Spleen (tissue), 11 donors: ENCODE measurements at regions not wholly inside any gene's neighbourhood (a gene's known extent, or its start where the extent isn't known, plus 50 kb on each side); places are given as distances from the start of the nearest gene placed in this dataset.
"Not testable (repeated sequence)": the region's sequence is repeated elsewhere in the genome, so short reads cannot be mapped to it uniquely, and the experiment has no call there.

Source experiments
- DNase-seq: peaks from one replicate; pipeline ENCODE4 v3.0.0-alpha.2; 2020
- H3K27ac ChIP-seq, 8 donors: fragments of 200-600 bp; sonication (generic) in 7 of 8; 1 replicate in 4 of 8; 2 replicates in 4 of 8; pipeline versions ENCODE4 v1.5.0 to v1.8.0; 2016 to 2021; ENCODE audit warnings: inconsistent platforms in 4 of 8, mild to moderate bottlenecking in 4 of 8, moderate library complexity in 1 of 8
- H3K27me3 ChIP-seq, 7 donors: fragments of 200-600 bp; sonication (generic) in 6 of 7; replicated peaks in 1 of 7; 1 replicate in 4 of 7; 2 replicates in 3 of 7; pipeline versions ENCODE4 v1.5.0 to v1.8.0; 2016 to 2021; ENCODE audit warnings: inconsistent platforms in 3 of 7, mild to moderate bottlenecking in 1 of 7
- H3K36me3 ChIP-seq, 6 donors: fragments of 200-600 bp; sonication (generic) in 5 of 6; 1 replicate in 4 of 6; 2 replicates in 2 of 6; pipeline versions ENCODE4 v1.5.0 to v1.8.0; 2016 to 2021; ENCODE audit warnings: inconsistent platforms in 2 of 6
- H3K4me1 ChIP-seq, 6 donors: fragments of 200-600 bp; sonication (generic) in 5 of 6; 1 replicate in 3 of 6; 2 replicates in 3 of 6; pipeline versions ENCODE4 v1.5.0 to v1.8.0; 2016 to 2021; ENCODE audit warnings: inconsistent platforms in 3 of 6
- H3K4me3 ChIP-seq, 8 donors: fragments of 200-600 bp; sonication (generic) in 7 of 8; 1 replicate in 4 of 8; 2 replicates in 4 of 8; pipeline versions ENCODE4 v1.5.0 to v1.8.0; 2016 to 2021; ENCODE audit warnings: inconsistent platforms in 4 of 8, mild to moderate bottlenecking in 4 of 8, moderate library complexity in 2 of 8
- H3K9me3 ChIP-seq, 8 donors: fragments of 200-600 bp; sonication (generic) in 7 of 8; 1 replicate in 4 of 8; 2 replicates in 4 of 8; pipeline versions ENCODE4 v1.5.0 to v1.8.0; 2016 to 2021; ENCODE audit warnings: inconsistent platforms in 4 of 8
- CTCF ChIP-seq, 11 experiments: fragments of 200-600 bp in 7 of 11; fragments of 450-650 bp in 4 of 11; sonication (generic) in 4 of 11; IDR thresholded peaks in 8 of 11; conservative IDR thresholded peaks in 3 of 11; 1 replicate in 7 of 11; 2 replicates in 4 of 11; pipeline versions ENCODE4 v1.4.0 to v1.8.0; 2016 to 2021; ENCODE audit warnings: antibody characterized with exemption in 11 of 11, inconsistent platforms in 4 of 11, mild to moderate bottlenecking in 1 of 11
- POLR2A ChIP-seq, 3 donors: fragments of 450-650 bp; IDR thresholded peaks; one replicate each; pipeline ENCODE4 v1.5.1; 2017; ENCODE audit warnings: antibody characterized with exemption in 3 of 3, mild to moderate bottlenecking in 1 of 3
- POLR2AphosphoS5 ChIP-seq, 3 donors: sonication (generic); formaldehyde crosslinking; IDR thresholded peaks; one replicate each; pipeline ENCODE4 v1.5.1; 2017; ENCODE audit warnings: antibody characterized with exemption in 3 of 3
- WGBS, 5 donors: extraction: QIAGEN DNeasy Blood & Tissue Kit in 3 of 5; methylation state at CpG; one replicate each; pipeline versions ENCODE4 v1.1.5 to v1.1.7; 2013 to 2018; 5-methylcytosine and 5-hydroxymethylcytosine counted together
- intact Hi-C: fragments of 100-400 bp; cut with DNase I; formaldehyde crosslinking; loops from one replicate; pipeline ENCODE4 v1.15.0; 2023; ENCODE audit warnings: low total_unique reads
- donor health status: healthy with polysubstance abuse.
- donor health status: DM: no; HTN: no; CAD: no; lungs with moderate emphysema.
- donor health status: DM: no; HTN: no; CAD: no.
- donor health status: Bipolar disorder and iron deficiency.
- donor health status: healthy.
- donor health status: DM: no; HTN: no; CAD: no.
- donor health status: DM: yes; HTN: yes; CAD: no.

- no peak for DNase-seq
- intact Hi-C loops: no loop called here
- Histone ChIP-seq H3K27ac (no peak overlapping the region), H3K9me3 (no peaks in the 10 kb centered on the region), H3K4me1 (no peaks in the 10 kb centered on the region), H3K4me3 (no peak overlapping the region), H3K36me3 (no peaks in the 10 kb centered on the region), H3K27me3 (no peaks in the 10 kb centered on the region)
- TF ChIP-seq POLR2AphosphoS5 (IDR thresholded peaks at IDR 0.05) (no peak), POLR2A (IDR thresholded peaks at IDR 0.05) (no peak), CTCF (IDR thresholded peaks at IDR 0.05 in 8 of 11, conservative IDR thresholded peaks at IDR 0.05 in 3 of 11) (no peak)
Observed at GRCh38 chr3:152905631-152906030, 70.7 kb downstream of the P2RY1 start.

- no peaks in the 10 kb centered on the region for H3K27me3 ChIP-seq
- H3K4me1 ChIP-seq: no peaks in the 10 kb centered on the region
- no peak for DNase-seq
- H3K4me3 ChIP-seq: no peak overlapping the region
- intact Hi-C loops: no loop called here
- H3K9me3 ChIP-seq: no peaks in the 10 kb centered on the region
- no peak for TF ChIP-seq POLR2AphosphoS5 (IDR thresholded peaks at IDR 0.05)
- TF ChIP-seq POLR2A (IDR thresholded peaks at IDR 0.05): no peak
- no peak for TF ChIP-seq CTCF (IDR thresholded peaks at IDR 0.05 in 8 of 11, conservative IDR thresholded peaks at IDR 0.05 in 3 of 11)
- no peaks in the 10 kb centered on the region for H3K36me3 ChIP-seq
- 57 to 75% (median 67%) methylated on average over 2 of the region's 2 CpGs for WGBS, 5 donors
- H3K27ac ChIP-seq: no peak overlapping the region
Observed at GRCh38 chr3:152909180-152909883, 74.4 kb downstream of the P2RY1 start.

GRCh38 chr3:152910211-152910610, 75.3 kb downstream of the P2RY1 start:
- WGBS, 5 donors: 68 to 85% (median 79%) methylated on average over 4 of the region's 4 CpGs
- no peak for DNase-seq
- Histone ChIP-seq H3K4me3 (no peak overlapping the region), H3K9me3 (no peaks in the 10 kb centered on the region), H3K27ac (no peak overlapping the region), H3K36me3 (no peaks in the 10 kb centered on the region), H3K27me3 (no peaks in the 10 kb centered on the region), H3K4me1 (no peaks in the 10 kb centered on the region)
- intact Hi-C loops: no loop called here
- no peak for TF ChIP-seq POLR2AphosphoS5 (IDR thresholded peaks at IDR 0.05)
- TF ChIP-seq CTCF (IDR thresholded peaks at IDR 0.05 in 8 of 11, conservative IDR thresholded peaks at IDR 0.05 in 3 of 11): no peak
- TF ChIP-seq POLR2A (IDR thresholded peaks at IDR 0.05): no peak

- intact Hi-C loops: no loop called here
- TF ChIP-seq POLR2AphosphoS5 (IDR thresholded peaks at IDR 0.05) (no peak), POLR2A (IDR thresholded peaks at IDR 0.05) (no peak)
- no peaks in the 10 kb centered on the region for H3K36me3 ChIP-seq
- 63 to 97% (median 81%) methylated on average over 1 of the region's 1 CpG for WGBS, 5 donors
- H3K27ac ChIP-seq: no peak overlapping the region
- no peaks in the 10 kb centered on the region for H3K9me3 ChIP-seq
- no peak for DNase-seq
- H3K4me3 ChIP-seq: no peak overlapping the region
- no peaks in the 10 kb centered on the region for H3K27me3 ChIP-seq
- no peaks in the 10 kb centered on the region for H3K4me1 ChIP-seq
Observed at GRCh38 chr3:152910966-152911365, 76.0 kb downstream of the P2RY1 start.

GRCh38 chr3:152914743-152915142, 79.8 kb downstream of the P2RY1 start:
- H3K27me3 ChIP-seq, DNase-seq, H3K36me3 ChIP-seq, H3K27ac ChIP-seq, H3K9me3 ChIP-seq, H3K4me3 ChIP-seq, intact Hi-C loops, H3K4me1 ChIP-seq: not testable (repeated sequence)
- WGBS, 5 donors: 79 to 91% (median 85%) methylated on average over 8 of the region's 8 CpGs
